Central memory CD4-positive, alpha-beta T cell (primary cell): ENCODE measurements at regions not wholly inside any gene's neighbourhood (a gene's known extent, or its start where the extent isn't known, plus 50 kb on each side); places are given as distances from the start of the nearest gene placed in this dataset.

Experiments used
- DNase-seq: peaks from one replicate; pipeline ENCODE4 v3.0.0; 2022

GRCh38 chr20:60332523-60332922 lies 374.3 kb downstream of the CDH26 start:
- no peak for DNase-seq

- no peak for DNase-seq
Measured at GRCh38 chr20:60334911-60335310, 376.7 kb downstream of the CDH26 start.

GRCh38 chr20:60338556-60338955 lies 380.3 kb downstream of the CDH26 start:
- DNase-seq = no peak

GRCh38 chr20:60339738-60340137 lies 381.5 kb downstream of the CDH26 start:
- no peak for DNase-seq

DNA sequence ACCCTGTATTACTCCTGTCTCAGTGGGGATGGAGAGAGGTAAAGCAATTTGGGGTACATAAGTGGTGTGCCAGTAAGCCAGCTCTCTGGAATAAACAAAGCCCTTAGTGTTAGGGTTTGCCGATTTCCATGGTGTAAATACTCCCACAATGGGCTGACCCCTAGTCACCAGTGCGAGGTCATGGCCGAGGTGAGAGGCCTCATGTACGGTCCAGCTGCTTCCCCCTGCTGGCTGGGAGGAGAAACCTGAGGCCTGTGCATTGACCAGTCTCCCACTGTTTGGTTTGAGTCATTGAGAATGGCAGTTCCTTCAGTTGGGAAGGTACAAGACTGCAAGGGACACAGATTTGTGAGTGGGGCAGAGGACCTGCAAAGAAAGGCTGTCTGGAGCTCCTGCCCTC lies 382.0 kb downstream of the CDH26 start:
- DNase-seq = no peak

- no peak for DNase-seq
Measured at GRCh38 chr20:60341062-60341461, 382.8 kb downstream of the CDH26 start.

DNA sequence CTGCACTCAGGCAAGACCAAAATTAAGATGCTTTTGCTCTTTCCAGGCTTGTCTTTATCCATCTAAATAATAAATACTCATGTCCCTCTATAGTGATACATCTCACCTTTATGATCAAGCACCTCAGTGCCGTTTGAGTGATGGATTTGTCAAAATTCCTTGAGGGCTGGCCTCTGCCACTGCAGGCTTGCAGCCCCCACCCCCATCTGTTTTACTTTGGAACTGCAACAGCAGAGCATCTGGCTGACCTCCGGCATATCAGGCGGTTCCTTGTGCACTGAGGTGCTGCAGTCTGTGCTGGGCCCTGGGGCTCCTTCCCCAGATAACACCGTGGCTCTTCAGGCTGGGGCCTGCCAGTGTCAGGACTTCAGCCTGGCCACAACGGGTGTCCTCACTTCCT lies 386.9 kb downstream of the CDH26 start:
- DNase-seq = no peak

DNA sequence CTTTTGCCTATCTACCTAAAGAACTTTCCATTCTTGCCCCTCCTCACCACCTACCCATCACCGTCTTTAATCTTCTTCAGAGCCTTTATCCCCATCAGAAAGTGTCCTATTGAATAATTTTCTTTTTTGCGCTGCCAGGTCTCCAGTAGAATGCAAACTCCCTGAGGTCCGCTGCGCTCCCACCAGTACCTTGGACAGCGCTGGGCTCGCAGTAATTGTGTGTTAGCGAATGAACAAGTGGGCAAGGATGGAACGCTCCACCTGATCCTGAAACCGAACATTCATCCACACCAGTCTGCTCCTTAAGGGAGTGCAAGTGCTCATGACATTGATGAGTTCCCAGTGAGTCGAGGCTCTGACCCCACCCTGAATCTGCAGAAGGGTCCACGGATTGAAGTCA lies 391.2 kb downstream of the CDH26 start:
- no peak for DNase-seq

DNA sequence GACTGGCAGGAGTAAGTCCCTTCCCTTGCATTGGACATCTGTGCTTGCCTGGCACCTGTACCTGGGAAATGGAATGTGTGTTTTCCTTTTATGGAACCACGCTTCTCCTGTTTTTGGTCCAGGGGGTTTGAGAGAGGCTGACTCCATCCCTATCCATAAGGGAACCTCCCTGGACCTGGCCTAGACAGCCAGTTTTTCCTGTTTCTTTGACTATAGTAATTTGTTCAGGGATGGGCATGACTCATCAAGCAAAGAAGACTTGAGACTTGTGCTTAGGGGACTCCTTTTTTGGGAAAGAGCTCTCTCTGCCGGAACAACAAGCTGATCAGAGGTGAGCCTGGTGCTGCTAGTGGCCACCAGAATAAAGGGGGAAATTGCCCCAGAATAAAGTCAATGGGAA lies 393.8 kb downstream of the CDH26 start:
- no peak for DNase-seq

DNA sequence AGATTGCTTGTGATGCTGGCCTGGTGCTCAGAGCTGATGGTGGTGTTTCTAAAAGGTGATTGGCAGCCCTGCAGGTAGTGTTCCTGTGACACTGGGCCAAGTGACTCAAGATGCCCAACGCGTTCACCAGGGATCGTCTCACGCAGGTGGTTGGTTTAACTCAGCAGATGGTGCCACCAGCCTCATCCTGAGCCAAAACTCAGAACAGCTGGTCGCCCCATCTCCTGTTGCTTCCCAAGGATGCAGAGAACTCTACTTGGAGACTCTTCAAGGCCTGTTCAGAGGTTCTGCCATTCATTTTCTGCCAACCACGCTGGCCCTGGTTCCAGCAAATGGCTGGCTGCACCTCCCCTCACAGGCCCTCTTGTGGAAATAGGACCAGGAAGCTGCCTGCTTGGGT lies 394.4 kb downstream of the CDH26 start:
- no peak for DNase-seq

DNA sequence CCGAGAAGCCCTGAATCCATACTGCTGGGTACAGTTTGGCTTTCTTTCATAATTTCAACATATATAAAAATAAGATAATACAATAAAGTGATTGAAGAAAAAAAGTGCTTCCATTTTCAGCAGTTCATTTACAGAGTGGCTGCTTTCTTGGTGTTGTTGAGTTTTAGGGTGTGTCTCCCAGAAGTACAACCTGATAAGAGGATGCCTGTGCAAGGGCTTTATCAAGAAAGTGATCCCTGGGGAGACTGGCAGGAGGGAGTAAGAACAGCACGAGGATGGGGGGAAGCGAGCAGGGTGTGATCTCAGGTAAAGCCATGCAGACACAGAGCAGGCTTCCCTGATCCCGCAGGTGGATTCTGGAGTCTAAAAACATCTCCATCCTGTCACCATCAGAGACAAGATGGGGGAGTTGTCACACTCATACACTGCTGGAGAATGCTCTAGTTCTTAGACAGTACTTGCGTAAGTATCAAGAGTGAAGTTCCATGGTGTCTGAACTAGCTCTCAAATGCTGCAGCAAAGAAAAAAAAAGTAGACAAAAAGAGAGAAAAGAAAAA lies 395.9 kb downstream of the CDH26 start:
- DNase-seq = no peak

DNA sequence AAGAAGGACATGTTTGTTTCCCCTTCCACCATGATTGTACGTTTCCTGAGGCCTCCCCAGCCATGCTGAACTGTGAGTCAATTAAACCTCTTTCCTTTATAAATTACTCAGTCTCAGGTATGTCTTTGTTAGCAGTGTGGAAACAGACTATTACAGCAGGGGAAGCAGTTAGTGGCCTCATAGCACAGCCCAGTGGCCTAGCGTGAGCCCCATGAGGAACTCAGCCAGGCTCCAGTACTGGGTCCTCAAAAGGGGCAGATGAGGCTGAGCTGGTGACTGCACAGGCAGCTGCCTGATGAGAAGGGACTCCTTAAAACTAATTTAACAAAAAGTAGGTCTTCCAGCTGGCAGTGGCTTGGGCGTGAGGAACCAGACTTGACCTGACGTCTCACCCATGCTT lies 399.9 kb downstream of the CDH26 start:
- DNase-seq = no peak

DNA sequence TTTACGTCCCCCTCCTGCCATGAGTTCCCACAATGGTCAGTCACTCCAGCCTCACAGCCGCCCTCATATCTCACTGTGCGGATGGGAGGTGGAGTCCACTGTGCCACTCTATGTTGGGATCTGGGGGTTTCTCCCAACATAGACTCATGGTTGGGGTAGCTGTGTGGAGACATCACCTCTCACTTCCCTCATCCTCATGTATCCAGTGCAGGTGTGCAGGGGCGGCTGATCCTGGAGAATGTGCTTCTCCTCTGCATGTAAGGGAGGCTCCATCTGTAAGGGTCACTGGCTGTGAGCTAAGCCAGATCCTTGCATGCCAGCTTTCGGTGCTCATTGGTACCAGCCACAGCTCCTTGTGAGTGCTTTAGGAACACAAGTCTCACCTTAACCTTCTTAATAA lies 400.8 kb downstream of the CDH26 start:
- DNase-seq = no peak

DNA sequence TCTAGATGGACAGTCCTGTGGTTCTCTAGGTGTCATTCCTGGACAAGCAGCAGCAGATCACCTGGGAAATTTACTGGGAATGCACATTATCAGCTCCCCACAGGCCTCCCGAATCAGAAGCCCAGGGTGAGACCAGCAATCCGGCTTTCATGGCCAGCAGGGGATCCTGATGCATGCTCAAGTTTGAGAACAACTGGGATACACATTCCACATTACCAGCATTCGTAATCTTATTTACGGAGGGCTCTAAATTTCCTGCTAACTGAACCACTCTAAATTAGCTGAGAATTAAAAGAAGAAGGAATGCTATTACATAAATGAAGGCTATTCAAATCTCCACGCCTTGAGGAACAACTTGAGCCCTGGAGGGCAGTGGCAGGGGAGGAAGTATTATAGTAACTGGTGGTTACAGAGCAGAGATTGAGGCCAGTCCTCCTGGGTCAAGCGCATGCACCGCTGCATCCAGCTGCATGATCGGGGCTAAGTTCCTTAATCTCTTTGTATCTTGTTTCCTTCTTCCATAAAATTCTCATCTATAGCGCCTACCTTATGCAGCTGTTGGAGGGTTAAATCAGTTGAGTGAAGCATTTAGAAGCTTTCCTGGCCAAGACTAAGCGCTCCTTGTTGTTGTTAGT lies 403.7 kb downstream of the CDH26 start:
- no peak for DNase-seq

- DNase-seq = no peak
Measured at GRCh38 chr20:60362531-60362930, 404.3 kb downstream of the CDH26 start.

DNA sequence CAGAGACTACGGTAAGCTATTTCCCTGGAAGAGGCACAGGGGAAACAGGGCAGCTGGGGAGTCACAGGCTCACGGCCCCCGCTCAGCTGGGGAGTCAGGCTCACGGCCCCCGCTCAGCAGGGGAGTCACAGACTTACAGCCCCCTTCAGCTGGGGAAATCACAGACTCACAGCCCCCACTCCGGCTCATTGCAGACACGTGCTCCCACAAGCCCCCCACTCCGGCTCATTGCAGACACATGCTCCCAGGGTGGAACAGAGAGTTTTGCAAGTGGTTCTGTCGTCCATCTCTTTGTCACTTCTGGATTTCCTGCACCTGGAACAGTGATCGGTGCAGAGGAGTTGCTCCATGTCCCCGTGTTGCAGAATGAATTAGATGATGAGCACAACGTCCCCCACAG lies 405.5 kb downstream of the CDH26 start:
- DNase-seq = no peak

GRCh38 chr20:60365064-60365666 lies 406.9 kb downstream of the CDH26 start:
- DNase-seq = no peak

DNA sequence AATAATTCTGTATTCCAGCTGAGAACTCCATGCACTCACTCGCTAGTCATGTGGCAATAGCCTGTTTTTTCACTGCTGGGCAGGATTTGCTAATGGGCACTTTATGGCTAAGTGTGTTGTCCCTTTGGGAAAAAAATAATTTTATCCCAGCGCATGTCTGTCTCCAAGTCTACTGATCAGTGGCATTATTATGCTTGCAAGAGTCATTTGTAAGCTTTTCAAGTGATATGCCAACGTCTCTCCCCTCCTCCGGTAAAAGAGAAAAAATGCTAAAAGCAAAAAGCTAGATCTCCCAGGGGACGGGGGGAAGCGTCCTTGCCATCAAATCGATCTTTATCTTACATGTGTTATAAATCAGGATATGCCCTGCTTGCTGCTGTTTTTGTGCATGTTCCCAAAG lies 407.7 kb downstream of the CDH26 start:
- no peak for DNase-seq

DNA sequence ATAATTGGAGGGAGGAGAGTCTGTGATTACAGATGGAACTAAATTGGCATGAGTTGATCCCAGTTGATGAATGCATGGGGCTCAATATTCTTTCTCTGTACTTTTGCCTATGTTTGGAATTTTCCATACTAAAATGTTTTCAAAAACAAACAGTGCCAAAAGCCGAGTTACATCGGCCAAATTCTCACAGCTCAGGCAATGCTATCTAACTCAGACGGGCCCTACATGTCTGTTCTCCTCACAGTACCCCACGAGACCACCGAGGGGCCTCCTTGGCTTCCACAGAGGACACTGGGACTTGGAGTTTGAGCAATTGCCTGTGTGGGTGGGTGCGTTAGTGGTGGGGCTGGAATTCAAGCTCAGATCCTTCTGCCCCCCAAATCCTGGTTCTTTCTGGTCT lies 413.2 kb downstream of the CDH26 start:
- DNase-seq = no peak

DNA sequence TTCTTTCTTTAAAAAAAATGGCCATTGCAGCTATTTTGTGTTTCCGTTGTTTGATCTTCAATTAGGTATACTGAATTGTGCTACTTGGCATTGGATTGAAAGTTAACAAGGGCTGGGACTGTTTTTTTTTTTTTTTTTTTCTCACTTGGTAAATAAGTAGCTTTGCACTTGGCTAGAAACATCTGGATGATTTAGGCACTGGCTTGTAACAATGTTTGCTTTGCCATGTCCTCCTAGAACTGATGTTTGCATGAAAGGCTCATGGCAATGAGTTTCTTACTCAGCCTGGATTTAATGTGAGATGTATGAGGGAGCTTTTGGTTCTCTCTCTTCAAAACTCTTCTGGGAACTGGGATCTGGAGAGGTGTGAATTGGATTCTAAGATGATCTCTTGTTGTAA lies 414.1 kb downstream of the CDH26 start:
- DNase-seq = no peak

DNA sequence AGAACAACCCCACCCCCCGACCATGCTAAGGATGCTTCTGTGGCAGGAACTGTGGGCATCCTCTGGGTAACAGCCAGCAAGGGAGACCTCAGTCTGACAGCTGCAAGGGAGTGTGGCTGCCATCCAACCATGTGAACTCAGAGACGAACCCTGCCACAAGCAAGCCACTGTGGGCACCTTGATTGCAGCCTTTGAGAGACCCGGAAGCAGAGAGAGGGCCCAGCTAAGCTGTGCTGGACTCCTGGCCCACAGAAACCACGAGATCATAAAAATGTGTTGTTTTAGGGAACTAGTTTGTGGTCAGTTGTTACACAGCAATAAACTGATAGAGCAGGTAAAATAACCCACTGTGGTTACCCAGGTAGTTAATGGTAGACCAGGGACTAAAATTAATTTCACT lies 414.6 kb downstream of the CDH26 start:
- DNase-seq = no peak

DNA sequence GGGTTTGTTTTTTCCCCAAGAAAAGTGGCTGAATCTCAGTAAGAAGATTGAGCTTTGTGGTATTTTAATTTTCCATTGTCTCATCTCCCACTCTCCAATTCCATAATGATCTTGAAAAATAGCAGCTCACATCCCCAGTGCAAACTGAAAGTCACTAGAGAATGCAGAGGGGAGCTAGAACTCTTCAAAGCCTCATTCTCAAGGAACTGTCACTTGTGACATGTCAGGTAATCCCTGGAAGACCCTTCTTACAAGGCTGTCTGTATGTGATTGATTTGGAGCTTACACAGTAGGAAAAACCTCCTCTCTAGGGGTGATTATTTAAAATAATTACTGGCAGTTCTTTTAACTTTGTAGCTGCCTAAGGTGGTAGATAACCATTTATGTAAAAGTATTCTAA lies 420.4 kb downstream of the CDH26 start:
- DNase-seq = no peak

- no peak for DNase-seq
Measured at GRCh38 chr20:60381643-60382400, 423.6 kb downstream of the CDH26 start.

- DNase-seq = no peak
Measured at GRCh38 chr20:60389441-60389840, 431.2 kb downstream of the CDH26 start.
